Erythroblast (primary cell): ENCODE measurements at regions not wholly inside any gene's neighbourhood (a gene's known extent, or its start where the extent isn't known, plus 50 kb on each side); places are given as distances from the start of the nearest gene placed in this dataset.

ENCODE experiments used
- DNase-seq, 2 experiments: peaks; one replicate each; lab custom pipeline; 2025; lab: John Stamatoyannopoulos, UW
- GATA1 ChIP-seq: IDR thresholded peaks from 2 replicates; pipeline ENCODE4 v1.6.1; 2011; ENCODE audit warnings: low read depth, mild to moderate bottlenecking, control low read depth, low read length, moderate library complexity
- POLR2A ChIP-seq: IDR thresholded peaks from 2 replicates; pipeline ENCODE4 v1.6.1; 2011; ENCODE audit warnings: mild to moderate bottlenecking, low read length

- no peak for TF ChIP-seq POLR2A
- peak in 1 of 2 experiments; percentile 56 for DNase-seq
Measured at GRCh38 chr1:79859212-79859948, 852.9 kb upstream of the ADGRL4 start.

GRCh38 chr1:79852004-79852403, 845.5 kb upstream of the ADGRL4 start:
- no peak for DNase-seq
- TF ChIP-seq POLR2A (no peak), GATA1 (no peak)

- no peak for TF ChIP-seq POLR2A
- no peak for TF ChIP-seq GATA1
- no peak for DNase-seq
Measured at GRCh38 chr1:79849388-79849787, 842.9 kb upstream of the ADGRL4 start.

- TF ChIP-seq GATA1, result no peak
- TF ChIP-seq POLR2A, result no peak
- DNase-seq, result no peak
Measured at GRCh38 chr1:79848316-79848715, 841.8 kb upstream of the ADGRL4 start.

- TF ChIP-seq GATA1, result no peak
- TF ChIP-seq POLR2A, result no peak
- no peak for DNase-seq
Measured at GRCh38 chr1:79847700-79848099, 841.2 kb upstream of the ADGRL4 start.

- DNase-seq, result no peak
- TF ChIP-seq GATA1 (no peak), POLR2A (no peak)
Measured at GRCh38 chr1:79845936-79846335, 839.4 kb upstream of the ADGRL4 start.

GRCh38 chr1:79842811-79843210, 836.3 kb upstream of the ADGRL4 start:
- TF ChIP-seq POLR2A (no peak), GATA1 (no peak)
- no peak for DNase-seq

GRCh38 chr1:79839882-79840281, 833.4 kb upstream of the ADGRL4 start:
- no peak for DNase-seq
- TF ChIP-seq GATA1 (no peak), POLR2A (no peak)

- DNase-seq, result no peak
- TF ChIP-seq GATA1 (no peak), POLR2A (no peak)
Measured at GRCh38 chr1:79827446-79827845, 820.9 kb upstream of the ADGRL4 start.

GRCh38 chr1:79825551-79825950, 819.0 kb upstream of the ADGRL4 start:
- no peak for DNase-seq
- TF ChIP-seq GATA1, result no peak
- no peak for TF ChIP-seq POLR2A

- no peak for TF ChIP-seq GATA1
- no peak for TF ChIP-seq POLR2A
- no peak for DNase-seq
Measured at GRCh38 chr1:79822053-79822452, 815.5 kb upstream of the ADGRL4 start.

- no peak for DNase-seq
- TF ChIP-seq POLR2A, result no peak
- TF ChIP-seq GATA1, result no peak
Measured at GRCh38 chr1:79819140-79819539, 812.6 kb upstream of the ADGRL4 start.

GRCh38 chr1:79817031-79817560, 810.6 kb upstream of the ADGRL4 start:
- DNase-seq, result no peak
- TF ChIP-seq POLR2A, result no peak

- DNase-seq, result no peak
- TF ChIP-seq GATA1, result no peak
- TF ChIP-seq POLR2A, result no peak
Measured at GRCh38 chr1:79815115-79815514, 808.6 kb upstream of the ADGRL4 start.

GRCh38 chr1:79811173-79811572, 804.6 kb upstream of the ADGRL4 start:
- no peak for TF ChIP-seq GATA1
- no peak for TF ChIP-seq POLR2A
- no peak for DNase-seq
